ENCODE measurements at regions not wholly inside any gene's neighbourhood (a gene's known extent, or its start where the extent isn't known, plus 50 kb on each side); places are given as distances from the start of the nearest gene placed in this dataset.

DNA sequence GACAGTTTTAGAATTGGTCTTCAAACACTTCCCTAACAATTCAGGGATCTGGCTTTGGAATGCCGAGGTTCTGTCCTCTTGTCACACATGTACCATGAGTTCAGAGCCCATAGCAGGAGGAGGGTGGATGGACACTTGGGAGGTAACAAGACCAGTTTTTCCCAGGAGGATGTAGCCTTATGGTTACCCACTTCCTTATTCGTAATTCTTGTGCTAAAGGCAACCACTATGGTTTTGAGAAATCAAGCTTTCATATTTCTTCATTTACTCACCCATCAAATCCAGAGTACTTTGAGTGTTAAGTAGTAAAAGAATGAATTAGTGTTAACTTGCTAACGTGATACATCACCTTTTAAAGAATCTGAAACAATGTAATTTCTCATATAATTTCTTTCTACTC lies 479.6 kb upstream of the ALCAM start:
- H2BK20ac ChIP-seq (ENCODE audit: low read length), result no peak overlapping the region
- no peak overlapping the region for H2AK5ac ChIP-seq (ENCODE audit: low read depth, low read length)
- H3K18ac ChIP-seq (ENCODE audit: extremely low read depth, low read length), result no peak overlapping the region
- no peaks in the 10 kb centered on the region for H3K79me1 ChIP-seq (ENCODE audit: low read depth, low read length)
- H4K8ac ChIP-seq (ENCODE audit: extremely low read depth, insufficient read depth, low read length), result no peak overlapping the region
- FAIRE-seq, result no peak
- peaks cover 0 to 5% (median 2%) of the 10 kb centered on the region in 4 experiments; a peak in 3 of 7 replicates for H3K4me1 ChIP-seq (replicated peaks in 1 of 4; ENCODE audit: control insufficient read depth in 3 of 4, insufficient read depth in 4 of 4, low read length in 3 of 4)
- H3K79me2 ChIP-seq (ENCODE audit: control insufficient read depth in 1 of 2, insufficient read depth in 2 of 2, low read length in 2 of 2), result no peaks in the 10 kb centered on the region
- H3K36me3 ChIP-seq (ENCODE audit: control insufficient read depth in 2 of 4, insufficient read depth in 4 of 4, low read length in 3 of 4), result no peaks in the 10 kb centered on the region
- ChIA-PET CTCF (ENCODE audit: partially characterized antibody) (no interaction called here), POLR2A (ENCODE audit: partially characterized antibody) (no interaction called here)
- no peaks in the 10 kb centered on the region for H3K23me2 ChIP-seq (ENCODE audit: low read depth, low read length)
- no peak overlapping the region for H3K9ac ChIP-seq (replicated peaks in 1 of 4; ENCODE audit: extremely low read depth in 1 of 4, low read depth in 3 of 4, low read length in 3 of 4)
- H3K27ac ChIP-seq (ENCODE audit: low read depth, low read length), result no peak overlapping the region
- H2BK120ac ChIP-seq (replicated peaks; ENCODE audit: low read depth, low read length), result no peak overlapping the region
- no peaks in the 10 kb centered on the region for H4K20me1 ChIP-seq (replicated peaks in 1 of 2; ENCODE audit: control insufficient read depth in 1 of 2, insufficient read depth in 2 of 2, low read length in 2 of 2)
- no peak overlapping the region for H4K91ac ChIP-seq (replicated peaks; ENCODE audit: insufficient read length, low read length)
- no peak overlapping the region for H3K23ac ChIP-seq (ENCODE audit: insufficient read length)
- H3K9me3 ChIP-seq (ENCODE audit: insufficient read depth in 2 of 2, low read depth in 1 of 2, low read length in 1 of 2), result no peaks in the 10 kb centered on the region
- H2AFZ ChIP-seq (ENCODE audit: low read length), result no peak overlapping the region
- no peak overlapping the region for H3K4ac ChIP-seq (replicated peaks; ENCODE audit: insufficient read length, low read depth, low read length)
- H3K4me2 ChIP-seq (ENCODE audit: insufficient read depth in 1 of 2, low read depth in 2 of 2, low read length in 2 of 2), result no peak overlapping the region
- no peak overlapping the region for H4K5ac ChIP-seq (ENCODE audit: insufficient read length, low read depth, low read length)
- no peak for DNase-seq (ENCODE audit: low read depth in 1 of 2, low spot score in 2 of 2)
- WGBS, 2 experiments (ENCODE audit: extremely low coverage in 1 of 2, insufficient coverage in 1 of 2, insufficient read length in 1 of 2, insufficient replicate concordance in 2 of 2, low coverage in 1 of 2, low lambda C conversion rate in 2 of 2, missing lambda C conversion rate in 1 of 2), result 72% methylated on average over 3 of the region's 3 CpGs; no CpG with 5 or more reads in 1 of the 2 experiments
- no peaks in the 10 kb centered on the region for H3K27me3 ChIP-seq (replicated peaks in 1 of 4; ENCODE audit: control insufficient read depth in 3 of 4, extremely low read depth in 1 of 4, insufficient read depth in 3 of 4, low read length in 3 of 4)
- no peak overlapping the region for H3K14ac ChIP-seq (ENCODE audit: insufficient read length)
- H2BK5ac ChIP-seq (ENCODE audit: low read depth, low read length), result no peak overlapping the region
- H3K4me3 ChIP-seq (ENCODE audit: extremely low read depth in 1 of 4, insufficient read depth in 2 of 4, low read depth in 3 of 4, low read length in 4 of 4), result no peak overlapping the region
- H3K56ac ChIP-seq (replicated peaks; ENCODE audit: insufficient read length, low read depth, low read length), result no peak overlapping the region
- H2BK15ac ChIP-seq (ENCODE audit: low read length), result no peak overlapping the region
- H2BK12ac ChIP-seq (ENCODE audit: low read depth, low read length), result no peak overlapping the region
- TF ChIP-seq CHD2 (IDR thresholded peaks at IDR 0.05; ENCODE audit: low read length), result no peak
- no peak for TF ChIP-seq TAF1 (IDR thresholded peaks at IDR 0.05; ENCODE audit: low read depth, low read length)
- no peak for TF ChIP-seq NANOG (IDR thresholded peaks at IDR 0.05; ENCODE audit: insufficient read depth, low read depth, low read length, poor library complexity, severe bottlenecking)
- no peak for TF ChIP-seq CEBPB (IDR thresholded peaks at IDR 0.05; ENCODE audit: low read depth, low read length)
- TF ChIP-seq POU5F1 (IDR thresholded peaks at IDR 0.05; ENCODE audit: low read depth, low read length), result no peak
- no peak for TF ChIP-seq RBBP5 (IDR thresholded peaks at IDR 0.05; ENCODE audit: borderline replicate concordance, low read depth, low read length)
- TF ChIP-seq BRCA1 (IDR thresholded peaks at IDR 0.05; ENCODE audit: low read depth, low read length), result no peak
- no peak for TF ChIP-seq HDAC2 (IDR thresholded peaks at IDR 0.05; ENCODE audit: borderline replicate concordance in 1 of 2, low read depth in 2 of 2, low read length in 2 of 2)
- no peak for TF ChIP-seq CREB1 (IDR thresholded peaks at IDR 0.05)
- no peak for TF ChIP-seq GABPA (IDR thresholded peaks at IDR 0.05; ENCODE audit: borderline replicate concordance, insufficient read depth, low read length)
- TF ChIP-seq SP2 (IDR thresholded peaks at IDR 0.05; ENCODE audit: low read length), result no peak
